Neural cell (in vitro differentiated cells): ENCODE measurements at regions not wholly inside any gene's neighbourhood (a gene's known extent, or its start where the extent isn't known, plus 50 kb on each side); places are given as distances from the start of the nearest gene placed in this dataset.

Experiments
- H2AFZ ChIP-seq: fragments of 200-600, 300-800 bp; sonication (generic), shearing (Covaris generic); 2 replicates; pipeline ENCODE4 v1.6.0; 2014; ENCODE audit warnings: low read depth, mild to moderate bottlenecking, antibody characterized with exemption, low read length, moderate library complexity
- H3F3A ChIP-seq: fragments of 200-600 bp; shearing (Covaris generic); 2 replicates; pipeline ENCODE4 v1.6.1; 2016; ENCODE audit warnings: mild to moderate bottlenecking, moderate library complexity, mixed read lengths, antibody characterized with exemption, low read length; ENCODE audit not compliant: insufficient read depth, poor library complexity, severe bottlenecking
- H3K27ac ChIP-seq: fragments of 200-600, 300-800 bp; sonication (generic), shearing (Covaris generic); 2 replicates; pipeline ENCODE4 v1.5.1; 2014; ENCODE audit warnings: mild to moderate bottlenecking, low read length, moderate library complexity
- H3K27me3 ChIP-seq: fragments of 300-800, 200-600 bp; sonication (generic), shearing (Covaris generic); 2 replicates; pipeline ENCODE4 v1.6.0; 2014; ENCODE audit warnings: mild to moderate bottlenecking, low read depth, low read length, moderate library complexity; ENCODE audit not compliant: insufficient read depth
- H3K36me3 ChIP-seq: fragments of 300-800, 200-600 bp; sonication (generic), shearing (Covaris generic); 2 replicates; pipeline ENCODE4 v1.5.1; 2014; ENCODE audit warnings: mild to moderate bottlenecking, antibody characterized with exemption, low read length, moderate library complexity; ENCODE audit not compliant: insufficient read depth
- H3K4me2 ChIP-seq: fragments of 300-800, 200-600 bp; sonication (generic), shearing (Covaris generic); 2 replicates; pipeline ENCODE4 v1.6.0; 2014; ENCODE audit warnings: mild to moderate bottlenecking, low read length
- H3K4me3 ChIP-seq: fragments of 300-800, 200-600 bp; sonication (generic), shearing (Covaris generic); 2 replicates; pipeline ENCODE4 v1.5.1; 2014; ENCODE audit warnings: mild to moderate bottlenecking, low read length, moderate library complexity
- H3K79me2 ChIP-seq: fragments of 200-600 bp; shearing (Covaris generic); replicated peaks from 2 replicates; pipeline ENCODE4 v1.6.0; 2014; ENCODE audit warnings: mild to moderate bottlenecking, low read length, moderate library complexity; ENCODE audit not compliant: insufficient read depth
- H3K9ac ChIP-seq: fragments of 300-800, 200-600 bp; sonication (generic), shearing (Covaris generic); 2 replicates; pipeline ENCODE4 v1.6.1; 2016; ENCODE audit warnings: mild to moderate bottlenecking, low read length, mixed read lengths
- H3K9me2 ChIP-seq: fragments of 200-600 bp; shearing (Covaris generic); 2 replicates; pipeline ENCODE4 v1.6.1; 2016; ENCODE audit warnings: mild to moderate bottlenecking, low read length, mixed read lengths; ENCODE audit not compliant: insufficient read depth
- H3K9me3 ChIP-seq: fragments of 200-600, 300-800 bp; sonication (generic), shearing (Covaris generic); 2 replicates; pipeline ENCODE4 v1.6.1; 2016; ENCODE audit warnings: mild to moderate bottlenecking, mixed run types, low read length, moderate library complexity, mixed read lengths
- H4K20me1 ChIP-seq: fragments of 200-600 bp; shearing (Covaris generic); 2 replicates; pipeline ENCODE4 v1.6.1; 2016; ENCODE audit warnings: mild to moderate bottlenecking, mixed run types; ENCODE audit not compliant: insufficient read depth
- CTCF ChIP-seq: fragments of 450-650 bp; IDR thresholded peaks from 2 replicates; pipeline ENCODE4 v1.5.1; 2014; ENCODE audit warnings: antibody characterized with exemption, mild to moderate bottlenecking, moderate library complexity; ENCODE audit not compliant: poor library complexity, severe bottlenecking
- EP300 ChIP-seq: fragments of 450-650 bp; conservative IDR thresholded peaks from 2 replicates; pipeline ENCODE4 v1.6.1; 2014; ENCODE audit warnings: antibody characterized with exemption, mild to moderate bottlenecking, moderate library complexity; ENCODE audit not compliant: poor library complexity, severe bottlenecking
- EZH2 ChIP-seq: fragments of 200-600, 300-800 bp; shearing (Covaris generic), sonication (generic); IDR thresholded peaks from 2 replicates; pipeline ENCODE4 v1.6.1; 2014; ENCODE audit warnings: antibody characterized with exemption, low read length, borderline replicate concordance, mild to moderate bottlenecking; ENCODE audit not compliant: insufficient read depth, poor library complexity, severe bottlenecking
- MXI1 ChIP-seq: fragments of 450-650 bp; conservative IDR thresholded peaks from 2 replicates; pipeline ENCODE4 v1.6.1; 2014; ENCODE audit warnings: antibody characterized with exemption, mild to moderate bottlenecking; ENCODE audit not compliant: poor library complexity, severe bottlenecking
- POLR2AphosphoS5 ChIP-seq: IDR thresholded peaks from 2 replicates; pipeline ENCODE4 v1.6.1; 2012
- RAD21 ChIP-seq: fragments of 450-650 bp; conservative IDR thresholded peaks from 2 replicates; pipeline ENCODE4 v1.6.1; 2014; ENCODE audit warnings: antibody characterized with exemption, mild to moderate bottlenecking, moderate library complexity
- SMC3 ChIP-seq: fragments of 450-650 bp; conservative IDR thresholded peaks from 2 replicates; pipeline ENCODE4 v1.6.1; 2014; ENCODE audit warnings: antibody characterized with exemption, mild to moderate bottlenecking, moderate library complexity; ENCODE audit not compliant: poor library complexity
- TAF1 ChIP-seq: IDR thresholded peaks from 2 replicates; pipeline ENCODE4 v1.6.1; 2012; ENCODE audit warnings: low read depth
- TF ChIP-seq, protein P1 (sequence below): IDR thresholded peaks from 2 replicates; pipeline ENCODE4 v1.6.1; 2012; ENCODE audit warnings: borderline replicate concordance

- H2AFZ ChIP-seq: no peak overlapping the region
- H3K9ac ChIP-seq: no peak overlapping the region
- no peaks in the 10 kb centered on the region for H3K79me2 ChIP-seq
- H3K36me3 ChIP-seq: no peaks in the 10 kb centered on the region
- no peak overlapping the region for H3K27ac ChIP-seq
- H3K27me3 ChIP-seq: no peaks in the 10 kb centered on the region
- no peak overlapping the region for H3K4me2 ChIP-seq
- no peak overlapping the region for H3K4me3 ChIP-seq
- H3K9me2 ChIP-seq: no peaks in the 10 kb centered on the region
- H4K20me1 ChIP-seq: no peaks in the 10 kb centered on the region
- H3K9me3 ChIP-seq: no peaks in the 10 kb centered on the region
- TF ChIP-seq EZH2: no peak
- TF ChIP-seq, protein P1, sequence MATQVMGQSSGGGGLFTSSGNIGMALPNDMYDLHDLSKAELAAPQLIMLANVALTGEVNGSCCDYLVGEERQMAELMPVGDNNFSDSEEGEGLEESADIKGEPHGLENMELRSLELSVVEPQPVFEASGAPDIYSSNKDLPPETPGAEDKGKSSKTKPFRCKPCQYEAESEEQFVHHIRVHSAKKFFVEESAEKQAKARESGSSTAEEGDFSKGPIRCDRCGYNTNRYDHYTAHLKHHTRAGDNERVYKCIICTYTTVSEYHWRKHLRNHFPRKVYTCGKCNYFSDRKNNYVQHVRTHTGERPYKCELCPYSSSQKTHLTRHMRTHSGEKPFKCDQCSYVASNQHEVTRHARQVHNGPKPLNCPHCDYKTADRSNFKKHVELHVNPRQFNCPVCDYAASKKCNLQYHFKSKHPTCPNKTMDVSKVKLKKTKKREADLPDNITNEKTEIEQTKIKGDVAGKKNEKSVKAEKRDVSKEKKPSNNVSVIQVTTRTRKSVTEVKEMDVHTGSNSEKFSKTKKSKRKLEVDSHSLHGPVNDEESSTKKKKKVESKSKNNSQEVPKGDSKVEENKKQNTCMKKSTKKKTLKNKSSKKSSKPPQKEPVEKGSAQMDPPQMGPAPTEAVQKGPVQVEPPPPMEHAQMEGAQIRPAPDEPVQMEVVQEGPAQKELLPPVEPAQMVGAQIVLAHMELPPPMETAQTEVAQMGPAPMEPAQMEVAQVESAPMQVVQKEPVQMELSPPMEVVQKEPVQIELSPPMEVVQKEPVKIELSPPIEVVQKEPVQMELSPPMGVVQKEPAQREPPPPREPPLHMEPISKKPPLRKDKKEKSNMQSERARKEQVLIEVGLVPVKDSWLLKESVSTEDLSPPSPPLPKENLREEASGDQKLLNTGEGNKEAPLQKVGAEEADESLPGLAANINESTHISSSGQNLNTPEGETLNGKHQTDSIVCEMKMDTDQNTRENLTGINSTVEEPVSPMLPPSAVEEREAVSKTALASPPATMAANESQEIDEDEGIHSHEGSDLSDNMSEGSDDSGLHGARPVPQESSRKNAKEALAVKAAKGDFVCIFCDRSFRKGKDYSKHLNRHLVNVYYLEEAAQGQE: no peak
- no peak for TF ChIP-seq EP300
- TF ChIP-seq MXI1: no peak
- TF ChIP-seq SMC3: no peak
- no peak for TF ChIP-seq RAD21
- no peak for TF ChIP-seq CTCF
- no peak for TF ChIP-seq TAF1
- H3F3A ChIP-seq: no peaks in the 10 kb centered on the region
These were observed 85.3 kb downstream of the FAM241B start for GRCh38 chr10:69715156-69715898.

GRCh38 chr10:69715899-69716606, 85.7 kb upstream of the COL13A1 start:
- no peaks in the 10 kb centered on the region for H3K9me2 ChIP-seq
- no peaks in the 10 kb centered on the region for H4K20me1 ChIP-seq
- no peak overlapping the region for H2AFZ ChIP-seq
- H3K9ac ChIP-seq: no peak overlapping the region
- no peaks in the 10 kb centered on the region for H3K36me3 ChIP-seq
- no peaks in the 10 kb centered on the region for H3K9me3 ChIP-seq
- no peak overlapping the region for H3K27ac ChIP-seq
- no peak overlapping the region for H3K4me3 ChIP-seq
- no peak overlapping the region for H3K4me2 ChIP-seq
- TF ChIP-seq, protein P1: no peak
- TF ChIP-seq POLR2AphosphoS5 (no peak), EZH2 (no peak)
- H3K27me3 ChIP-seq: no peaks in the 10 kb centered on the region
- H3F3A ChIP-seq: no peaks in the 10 kb centered on the region
- H3K79me2 ChIP-seq: no peaks in the 10 kb centered on the region
